ENCODE measurements at regions not wholly inside any gene's neighbourhood (a gene's known extent, or its start where the extent isn't known, plus 50 kb on each side); places are given as distances from the start of the nearest gene placed in this dataset.

GRCh38 chr14:85799668-85800067 lies 269.7 kb downstream of the FLRT2 start:
- DNase-seq, result no peak

GRCh38 chr14:85798856-85799255 lies 268.9 kb downstream of the FLRT2 start:
- DNase-seq, result no peak

- DNase-seq, result no peak
Observed at GRCh38 chr14:85793533-85793932, 263.6 kb downstream of the FLRT2 start.

DNA sequence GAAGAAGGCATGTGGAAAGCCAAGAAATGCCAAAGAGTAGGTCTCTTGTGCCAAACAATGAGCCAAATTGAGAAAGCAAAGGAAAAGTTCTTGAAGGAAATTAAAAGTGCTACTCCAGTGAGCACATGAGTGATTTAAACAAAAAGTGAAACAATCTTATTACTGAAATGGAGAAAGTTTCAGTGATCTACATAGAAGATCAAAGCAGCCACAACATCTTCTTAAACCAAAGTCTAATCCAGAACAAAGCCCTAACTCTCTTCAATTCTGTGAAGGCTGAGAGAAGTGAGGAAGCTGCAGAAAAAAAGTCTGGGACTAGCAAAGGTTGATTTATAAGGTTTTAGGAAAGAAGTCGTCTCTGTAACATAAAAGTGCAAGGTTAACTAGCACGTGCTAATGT lies 259.6 kb downstream of the FLRT2 start:
- no peak for DNase-seq

DNA sequence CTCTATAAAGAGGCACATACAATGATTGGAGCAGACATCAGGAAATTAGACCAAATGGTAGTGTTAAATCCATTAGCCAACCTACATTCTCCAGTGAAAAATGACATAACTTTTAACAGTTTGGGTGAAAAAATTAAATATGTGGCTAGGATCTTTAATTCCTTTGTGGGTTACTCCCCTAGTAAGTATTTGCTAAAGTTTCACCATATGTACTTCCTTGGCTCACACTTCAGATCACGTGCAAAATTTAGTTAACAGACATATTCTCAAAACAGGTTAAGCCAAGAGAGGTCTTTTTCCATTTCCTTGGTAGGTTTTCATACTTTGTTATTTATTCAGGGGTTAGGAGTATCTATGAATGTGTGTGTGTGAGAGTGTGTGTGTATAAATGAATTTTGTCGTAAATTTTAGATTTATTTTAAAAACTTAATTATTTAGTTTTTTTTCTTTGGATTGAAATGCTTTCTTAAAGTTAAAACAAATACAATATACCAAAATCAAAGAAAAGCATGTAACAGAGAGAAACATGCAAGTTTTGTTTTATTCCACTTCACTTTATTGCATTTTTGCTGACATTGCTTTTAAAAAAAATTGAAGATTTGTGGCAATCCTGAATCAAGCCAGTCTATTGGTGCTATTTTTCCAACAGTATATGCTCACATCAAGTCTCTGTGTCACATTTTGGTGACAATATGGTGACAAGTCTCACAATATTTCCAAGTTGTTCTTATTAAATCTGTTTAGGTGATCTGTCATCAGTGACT lies 258.7 kb downstream of the FLRT2 start:
- DNase-seq, result no peak

GRCh38 chr14:85766295-85766694 lies 236.4 kb downstream of the FLRT2 start:
- DNase-seq, result no peak

- DNase-seq, result no peak
Observed at GRCh38 chr14:85764822-85765221, 234.9 kb downstream of the FLRT2 start.

DNA sequence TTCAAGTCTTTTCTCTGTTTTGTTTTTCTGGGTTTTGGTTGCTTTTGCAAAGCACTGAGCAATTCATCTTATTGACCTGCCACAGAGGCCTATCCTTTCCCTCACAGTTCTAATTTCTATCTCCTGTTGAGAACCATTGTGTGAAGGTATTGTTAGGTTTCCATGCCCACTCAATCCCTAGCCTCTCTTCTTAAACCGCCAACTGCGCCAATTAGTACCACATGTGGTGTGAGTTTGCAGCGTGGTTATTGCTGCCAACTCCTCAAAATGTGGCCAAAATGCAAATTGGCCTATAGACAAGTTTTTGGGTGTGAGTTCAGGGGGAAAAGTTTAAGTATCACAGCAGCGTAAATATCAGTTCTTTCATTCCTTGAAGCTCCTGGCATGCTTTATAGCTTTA lies 232.6 kb downstream of the FLRT2 start:
- DNase-seq, result no peak

DNA sequence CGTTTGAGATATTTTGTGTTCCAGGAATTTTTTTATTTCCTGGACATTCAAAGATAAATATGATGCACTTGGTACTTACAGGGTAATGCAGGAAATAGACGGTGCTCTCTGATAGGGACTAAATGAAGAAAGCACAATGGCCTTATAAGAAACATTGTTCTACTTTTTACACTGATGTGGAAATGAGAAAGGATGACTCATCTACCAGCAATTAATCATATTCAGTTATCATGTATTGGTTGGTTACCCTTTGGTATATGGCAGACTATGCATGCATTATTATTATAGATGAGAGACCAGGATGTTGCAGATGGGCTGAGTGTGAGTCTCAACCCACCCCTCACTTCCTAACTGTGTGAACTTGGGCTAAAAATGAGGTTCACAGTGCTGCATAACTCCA lies 222.2 kb downstream of the FLRT2 start:
- no peak for DNase-seq

DNA sequence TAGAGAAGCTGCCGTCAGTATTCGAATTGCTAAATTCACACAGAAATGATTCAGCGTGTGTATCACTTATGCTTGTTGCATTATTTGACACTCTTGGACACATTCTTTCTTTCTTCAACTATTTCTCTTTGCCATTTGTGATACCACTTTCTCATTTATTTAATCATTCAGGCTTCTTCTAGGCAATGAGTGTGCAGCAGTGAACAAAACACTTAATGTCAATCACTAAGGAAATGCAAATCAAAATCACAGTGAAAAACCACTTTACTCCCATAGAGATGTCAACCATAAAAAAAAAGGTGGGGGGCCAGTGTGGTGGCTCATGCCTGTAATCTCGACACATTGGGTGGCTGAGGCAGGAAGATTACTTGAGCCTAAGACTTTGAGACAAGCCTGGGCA lies 214.6 kb downstream of the FLRT2 start:
- DNase-seq, result no peak

- no peak for DNase-seq
Observed at GRCh38 chr14:85732031-85732430, 202.1 kb downstream of the FLRT2 start.

- no peak for DNase-seq
Observed at GRCh38 chr14:85731186-85731585, 201.2 kb downstream of the FLRT2 start.

- DNase-seq, result no peak
Observed at GRCh38 chr14:85728476-85729065, 198.6 kb downstream of the FLRT2 start.

DNA sequence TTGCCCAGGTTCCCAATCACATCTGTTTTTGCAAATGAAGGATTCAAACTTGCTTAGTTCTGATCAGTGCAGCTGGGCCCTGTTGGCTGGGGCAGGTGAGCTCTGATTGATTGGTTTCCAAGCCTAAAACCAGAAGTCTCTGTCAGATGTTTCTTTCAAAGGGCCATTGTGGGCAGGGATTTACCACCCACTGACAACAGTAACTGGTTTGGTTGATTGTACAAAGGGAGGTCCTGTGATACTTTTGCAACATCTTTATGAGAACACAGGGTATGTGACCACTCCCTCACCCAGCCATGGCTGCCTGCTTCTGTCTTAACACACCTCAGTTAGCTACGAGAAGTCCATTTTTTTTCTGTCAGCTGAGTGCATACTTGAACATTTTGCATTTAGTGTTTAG lies 184.1 kb downstream of the FLRT2 start:
- DNase-seq, result no peak

DNA sequence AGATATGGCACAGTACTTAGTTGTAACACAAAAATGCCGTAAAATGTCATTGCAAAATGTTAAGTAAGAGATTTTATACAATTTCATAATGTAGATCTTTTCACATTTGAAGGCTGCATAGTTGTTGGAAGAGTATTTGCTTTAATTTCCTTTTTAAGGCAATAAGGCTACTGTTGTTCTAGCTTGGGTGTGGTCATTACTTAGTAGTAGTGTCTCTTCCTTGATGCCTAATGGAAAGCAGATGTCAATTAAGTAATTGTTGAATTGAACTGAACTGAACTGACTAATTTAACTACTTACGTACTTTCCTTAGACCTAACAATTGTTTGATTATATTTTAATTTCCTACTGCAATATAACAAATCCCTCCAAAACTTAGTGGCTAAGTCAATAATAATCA lies 181.7 kb downstream of the FLRT2 start:
- no peak for DNase-seq

All from CD4-positive, alpha-beta T cell treated with Interleukin-4 for 1 hour (primary cell).